ENCODE measurements at regions not wholly inside any gene's neighbourhood (a gene's known extent, or its start where the extent isn't known, plus 50 kb on each side); places are given as distances from the start of the nearest gene placed in this dataset.

DNA sequence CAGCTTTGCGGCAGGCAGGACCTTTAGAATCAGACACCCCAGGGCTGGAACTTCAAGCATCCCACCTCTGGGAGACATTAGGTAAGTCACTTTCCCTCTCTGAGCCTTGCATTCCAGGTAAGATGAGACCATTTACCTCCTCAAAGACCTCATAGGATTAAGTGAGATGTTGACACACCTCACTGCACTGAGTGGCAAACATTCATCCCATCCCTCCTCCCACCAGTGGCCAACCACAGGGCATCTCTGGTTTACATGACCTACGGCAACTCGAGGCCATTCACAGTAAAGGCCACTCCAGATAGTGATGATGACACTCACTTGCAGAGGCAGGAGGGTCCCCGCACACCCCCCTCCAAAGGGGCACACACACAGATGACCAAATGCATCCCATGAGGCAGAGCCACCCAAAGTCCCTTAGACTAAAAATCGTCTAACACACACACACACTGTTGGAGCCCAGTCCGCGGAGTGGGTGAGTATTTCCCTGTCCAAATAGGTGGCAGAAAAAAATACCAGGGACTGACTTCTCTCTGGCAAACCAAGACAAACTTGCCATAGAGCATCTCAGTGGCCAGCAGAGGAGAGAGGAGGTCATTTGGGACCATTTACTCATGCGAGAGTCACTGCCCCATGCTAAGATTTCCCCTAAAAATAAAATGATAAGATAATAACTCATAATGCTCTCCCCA lies 454.9 kb downstream of the SOX9 start:
- Mint-ChIP-seq H3K4me1 (ENCODE audit: low read depth) (no peaks in the 10 kb centered on the region), H3K27me3 (peaks cover 30% of the 10 kb centered on the region), H3K9me3 (no peaks in the 10 kb centered on the region), H3K27ac (no peak overlapping the region), H3K36me3 (ENCODE audit: low read depth) (no peaks in the 10 kb centered on the region), H3K4me3 (no peak overlapping the region)
- no peaks in the 10 kb centered on the region for H3K27me3 ChIP-seq (ENCODE audit: control insufficient read depth in 1 of 2, insufficient read depth in 2 of 2, low read length in 2 of 2)
- ATAC-seq (ENCODE audit: poor library complexity) (no peak), DNase-seq (no peak)
- H3K9me3 ChIP-seq (ENCODE audit: control insufficient read depth in 1 of 2, insufficient read depth in 1 of 2, low read length in 2 of 2), result no peaks in the 10 kb centered on the region
- no peaks in the 10 kb centered on the region for H3K4me1 ChIP-seq (ENCODE audit: insufficient read depth, low read length)
- POLR2A ChIA-PET, result no interaction called here
- CTCF ChIA-PET, result no interaction called here
- H3K27ac ChIP-seq (ENCODE audit: low read depth in 1 of 2, low read length in 2 of 2), result no peak overlapping the region
- no peaks in the 10 kb centered on the region for H3K36me3 ChIP-seq (ENCODE audit: insufficient read depth, low read length)
- intact Hi-C loops (cut with DNase I, micrococcal nuclease), result no loop called here
- TF ChIP-seq, protein P1, sequence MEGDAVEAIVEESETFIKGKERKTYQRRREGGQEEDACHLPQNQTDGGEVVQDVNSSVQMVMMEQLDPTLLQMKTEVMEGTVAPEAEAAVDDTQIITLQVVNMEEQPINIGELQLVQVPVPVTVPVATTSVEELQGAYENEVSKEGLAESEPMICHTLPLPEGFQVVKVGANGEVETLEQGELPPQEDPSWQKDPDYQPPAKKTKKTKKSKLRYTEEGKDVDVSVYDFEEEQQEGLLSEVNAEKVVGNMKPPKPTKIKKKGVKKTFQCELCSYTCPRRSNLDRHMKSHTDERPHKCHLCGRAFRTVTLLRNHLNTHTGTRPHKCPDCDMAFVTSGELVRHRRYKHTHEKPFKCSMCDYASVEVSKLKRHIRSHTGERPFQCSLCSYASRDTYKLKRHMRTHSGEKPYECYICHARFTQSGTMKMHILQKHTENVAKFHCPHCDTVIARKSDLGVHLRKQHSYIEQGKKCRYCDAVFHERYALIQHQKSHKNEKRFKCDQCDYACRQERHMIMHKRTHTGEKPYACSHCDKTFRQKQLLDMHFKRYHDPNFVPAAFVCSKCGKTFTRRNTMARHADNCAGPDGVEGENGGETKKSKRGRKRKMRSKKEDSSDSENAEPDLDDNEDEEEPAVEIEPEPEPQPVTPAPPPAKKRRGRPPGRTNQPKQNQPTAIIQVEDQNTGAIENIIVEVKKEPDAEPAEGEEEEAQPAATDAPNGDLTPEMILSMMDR (IDR thresholded peaks at IDR 0.05), result no peak
- no peak overlapping the region for H3K4me3 ChIP-seq (ENCODE audit: low read length)

- no peaks in the 10 kb centered on the region for H3K36me3 ChIP-seq (ENCODE audit: insufficient read depth, low read length)
- no peak overlapping the region for H3K4me3 Mint-ChIP-seq
- ATAC-seq (ENCODE audit: poor library complexity) (no peak), DNase-seq (no peak)
- CTCF ChIA-PET, result no interaction called here
- peaks cover 36% of the 10 kb centered on the region for H3K27me3 Mint-ChIP-seq
- POLR2A ChIA-PET, result no interaction called here
- no peak overlapping the region for H3K4me3 ChIP-seq (ENCODE audit: low read length)
- H3K36me3 Mint-ChIP-seq (ENCODE audit: low read depth), result no peaks in the 10 kb centered on the region
- H3K9me3 ChIP-seq (ENCODE audit: control insufficient read depth in 1 of 2, insufficient read depth in 1 of 2, low read length in 2 of 2), result no peaks in the 10 kb centered on the region
- TF ChIP-seq, protein P1 (IDR thresholded peaks at IDR 0.05), result no peak
- no peaks in the 10 kb centered on the region for H3K27me3 ChIP-seq (ENCODE audit: control insufficient read depth in 1 of 2, insufficient read depth in 2 of 2, low read length in 2 of 2)
- no peaks in the 10 kb centered on the region for H3K9me3 Mint-ChIP-seq
- H3K4me1 Mint-ChIP-seq (ENCODE audit: low read depth), result no peaks in the 10 kb centered on the region
- intact Hi-C loops (cut with DNase I, micrococcal nuclease), result no loop called here
- no peak overlapping the region for H3K27ac ChIP-seq (ENCODE audit: low read depth in 1 of 2, low read length in 2 of 2)
- H3K27ac Mint-ChIP-seq, result no peak overlapping the region
- no peaks in the 10 kb centered on the region for H3K4me1 ChIP-seq (ENCODE audit: insufficient read depth, low read length)
Observed at GRCh38 chr17:72576289-72576759, 455.5 kb downstream of the SOX9 start.

- CTCF ChIA-PET, result no interaction called here
- TF ChIP-seq, protein P1 (IDR thresholded peaks at IDR 0.05), result no peak
- no peak overlapping the region for H3K4me3 Mint-ChIP-seq
- Histone ChIP-seq H3K27ac (ENCODE audit: low read depth in 1 of 2, low read length in 2 of 2) (no peak overlapping the region), H3K27me3 (ENCODE audit: control insufficient read depth in 1 of 2, insufficient read depth in 2 of 2, low read length in 2 of 2) (no peaks in the 10 kb centered on the region), H3K36me3 (ENCODE audit: insufficient read depth, low read length) (no peaks in the 10 kb centered on the region), H3K4me1 (ENCODE audit: insufficient read depth, low read length) (no peaks in the 10 kb centered on the region), H3K4me3 (ENCODE audit: low read length) (no peak overlapping the region), H3K9me3 (ENCODE audit: control insufficient read depth in 1 of 2, insufficient read depth in 1 of 2, low read length in 2 of 2) (peaks cover 0 to 5% of the 10 kb centered on the region in 2 experiments)
- H3K27ac Mint-ChIP-seq, result no peak overlapping the region
- H3K9me3 Mint-ChIP-seq, result no peaks in the 10 kb centered on the region
- POLR2A ChIA-PET, result no interaction called here
- no peaks in the 10 kb centered on the region for H3K4me1 Mint-ChIP-seq (ENCODE audit: low read depth)
- intact Hi-C loops (cut with DNase I, micrococcal nuclease), result no loop called here
- peaks cover 32% of the 10 kb centered on the region for H3K27me3 Mint-ChIP-seq
- ATAC-seq (ENCODE audit: poor library complexity), result no peak
- DNase-seq, result no peak
- H3K36me3 Mint-ChIP-seq (ENCODE audit: low read depth), result no peaks in the 10 kb centered on the region
Observed at GRCh38 chr17:72578817-72579470, 458.1 kb downstream of the SOX9 start.

All from CD4-positive, alpha-beta T cell (primary cell).